CD4-positive, alpha-beta memory T cell (primary cell): ENCODE measurements at regions not wholly inside any gene's neighbourhood (a gene's known extent, or its start where the extent isn't known, plus 50 kb on each side); places are given as distances from the start of the nearest gene placed in this dataset.
"Not testable (repeated sequence)": the region's sequence is repeated elsewhere in the genome, so short reads cannot be mapped to it uniquely, and the experiment has no call there.

Experiments used
- CTCF ChIA-PET: fragments of 350-600 bp; sonication (Branson Sonifier 250); formaldehyde crosslinking; loops from one replicate; lab custom pipeline; 2021; ENCODE audit warnings: inconsistent platforms; ENCODE audit not compliant: partially characterized antibody; lab: Charles Lee
- POLR2A ChIA-PET: fragments of 350-600 bp; sonication (Branson Sonifier 250); formaldehyde crosslinking; loops from one replicate; lab custom pipeline; 2021; ENCODE audit not compliant: partially characterized antibody; lab: Charles Lee
- DNase-seq, 5 donors: peaks; one replicate each; pipeline versions ENCODE4 v3.0.0 to v3.0.0-alpha.2; 2020 to 2022; ENCODE audit warnings: mixed read lengths in 1 of 5
- H3K27ac ChIP-seq: one replicate; pipeline ENCODE4 v1.7.0; 2013; ENCODE audit warnings: low read depth, low read length
- H3K27me3 ChIP-seq: 2 replicates; pipeline ENCODE4 v1.7.0; 2013; ENCODE audit warnings: mild to moderate bottlenecking, low read length, moderate library complexity; ENCODE audit not compliant: insufficient read depth
- H3K36me3 ChIP-seq: 2 replicates; pipeline ENCODE4 v1.7.0; 2013; ENCODE audit warnings: mild to moderate bottlenecking, low read length, moderate library complexity; ENCODE audit not compliant: insufficient read depth
- H3K4me1 ChIP-seq: 2 replicates; pipeline ENCODE4 v1.7.0; 2013; ENCODE audit warnings: mild to moderate bottlenecking, low read length, moderate library complexity; ENCODE audit not compliant: insufficient read depth
- H3K4me3 ChIP-seq, 2 donors: one replicate each; pipeline ENCODE4 v1.7.0; 2013; ENCODE audit warnings: low read length in 2 of 2, mild to moderate bottlenecking in 1 of 2
- H3K9me3 ChIP-seq, 2 donors: one replicate each; pipeline ENCODE4 v1.7.0; 2013; ENCODE audit warnings: low read length in 2 of 2, control low read depth in 1 of 2; ENCODE audit not compliant: control insufficient read depth in 1 of 2
- H3K27ac Mint-ChIP-seq, 7 donors: one replicate each; pipeline ENCODE4 v1.8.0; 2020 to 2021; ENCODE audit warnings: mixed read lengths in 7 of 7, mild to moderate bottlenecking in 6 of 7, inconsistent platforms in 3 of 7, moderate library complexity in 3 of 7
- H3K27me3 Mint-ChIP-seq, 2 donors: one replicate each; pipeline ENCODE4 v1.8.0; 2020 to 2021; ENCODE audit warnings: mixed read lengths in 2 of 2
- H3K36me3 Mint-ChIP-seq, 2 donors: one replicate each; pipeline ENCODE4 v1.8.0; 2020 to 2021; ENCODE audit warnings: mixed read lengths in 2 of 2, inconsistent platforms in 1 of 2, mild to moderate bottlenecking in 1 of 2
- H3K4me1 Mint-ChIP-seq, 4 donors: one replicate each; pipeline ENCODE4 v1.8.0; 2020 to 2021; ENCODE audit warnings: mixed read lengths in 4 of 4, mild to moderate bottlenecking in 1 of 4
- H3K4me3 Mint-ChIP-seq, 8 donors: one replicate each; pipeline ENCODE4 v1.8.0; 2020 to 2021; ENCODE audit warnings: mixed read lengths in 8 of 8, mild to moderate bottlenecking in 7 of 8, moderate library complexity in 6 of 8, inconsistent platforms in 3 of 8
- H3K9me3 Mint-ChIP-seq, 8 donors: one replicate each; pipeline ENCODE4 v1.8.0; 2020 to 2021; ENCODE audit warnings: mixed read lengths in 8 of 8, mild to moderate bottlenecking in 5 of 8, inconsistent platforms in 3 of 8, moderate library complexity in 1 of 8
- intact Hi-C: fragments of 100-400 bp; cut with micrococcal nuclease; formaldehyde crosslinking; loops from one replicate; pipeline ENCODE4 v1.15.1; 2023

DNA sequence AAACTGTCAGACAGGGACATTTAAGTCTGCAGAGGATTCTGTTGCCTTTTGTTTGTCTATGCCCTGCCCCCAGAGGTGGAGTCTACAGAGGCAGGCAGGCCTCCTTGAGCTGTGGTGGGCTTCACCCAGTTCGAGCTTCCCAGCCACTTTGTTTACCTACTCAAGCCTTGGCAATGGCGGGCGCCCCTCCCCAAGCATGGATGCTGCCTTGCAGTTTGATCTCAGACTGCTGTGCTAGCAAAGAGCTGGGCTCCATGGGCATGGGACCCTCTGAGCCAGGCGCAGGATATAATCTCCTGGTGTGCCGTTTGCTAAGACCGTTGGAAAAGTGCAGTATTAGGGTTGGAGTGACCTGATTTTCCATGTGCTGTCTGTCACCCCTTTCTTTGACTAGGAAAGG lies 734.9 kb downstream of the TENT5A start:
- H3K27me3 Mint-ChIP-seq, H3K4me3 Mint-ChIP-seq, intact Hi-C loops, H3K9me3 ChIP-seq, DNase-seq, H3K4me3 ChIP-seq, H3K4me1 ChIP-seq, H3K27ac Mint-ChIP-seq, CTCF ChIA-PET, H3K36me3 ChIP-seq, H3K27me3 ChIP-seq, H3K4me1 Mint-ChIP-seq, H3K27ac ChIP-seq, POLR2A ChIA-PET, H3K36me3 Mint-ChIP-seq: not testable (repeated sequence)
- peaks cover 0 to 18% (median 7%) of the 10 kb centered on the region in 8 donors for H3K9me3 Mint-ChIP-seq

DNA sequence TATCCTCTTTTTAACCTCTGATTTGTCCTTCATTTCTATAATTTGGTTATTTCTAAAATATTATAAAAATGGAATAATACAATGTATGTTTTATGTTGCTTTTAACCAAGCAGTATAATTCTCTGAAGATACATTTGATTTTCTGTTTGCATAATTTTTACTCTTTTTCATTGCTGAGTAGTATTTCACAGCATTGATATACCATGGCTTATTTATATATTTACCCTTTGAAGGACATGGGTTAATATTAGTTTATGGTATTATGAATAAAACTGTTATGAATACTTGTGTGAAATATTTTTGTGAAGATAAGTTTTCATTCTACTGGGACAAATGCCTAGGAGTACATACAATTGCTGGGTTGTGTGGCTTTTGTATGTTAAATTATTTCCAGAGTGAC lies 748.6 kb downstream of the TENT5A start:
- intact Hi-C loops: no loop called here

DNA sequence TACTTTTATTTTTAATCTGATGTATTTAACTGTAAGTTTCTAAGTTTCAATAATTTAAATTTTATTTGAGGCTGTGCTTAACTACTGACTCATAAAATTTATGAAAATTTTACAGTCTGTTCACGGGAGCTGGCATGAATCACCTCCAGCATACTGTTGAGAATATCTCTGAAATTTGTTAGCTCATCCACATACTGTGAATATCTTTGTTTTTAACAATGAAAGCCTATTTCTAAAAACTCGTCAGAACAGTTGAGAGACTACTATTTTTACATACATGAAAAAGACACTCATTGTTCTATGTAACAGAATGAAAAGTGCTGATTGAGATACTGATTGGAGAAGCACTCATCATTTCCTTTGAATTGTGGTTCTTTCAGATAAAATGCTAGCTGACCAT lies 749.3 kb downstream of the TENT5A start:
- no peaks in the 10 kb centered on the region for H3K36me3 Mint-ChIP-seq
- H3K4me3 Mint-ChIP-seq: no peak overlapping the region
- peaks cover 0 to 8% (median 4%) of the 10 kb centered on the region in 8 donors for H3K9me3 Mint-ChIP-seq
- H3K27me3 Mint-ChIP-seq: no peaks in the 10 kb centered on the region
- Histone ChIP-seq H3K27me3 (no peaks in the 10 kb centered on the region), H3K4me3 (no peak overlapping the region), H3K9me3 (no peaks in the 10 kb centered on the region), H3K27ac (no peak overlapping the region), H3K4me1 (no peaks in the 10 kb centered on the region), H3K36me3 (no peaks in the 10 kb centered on the region)
- no peak for DNase-seq
- ChIA-PET POLR2A (no interaction called here), CTCF (no interaction called here)
- H3K4me1 Mint-ChIP-seq: no peaks in the 10 kb centered on the region
- H3K27ac Mint-ChIP-seq: no peak overlapping the region
- intact Hi-C loops: no loop called here

More for the DNA sequence above, 748.6 kb downstream of the TENT5A start:
- no peak overlapping the region for H3K4me3 Mint-ChIP-seq
- no peaks in the 10 kb centered on the region for H3K27me3 Mint-ChIP-seq
- no peaks in the 10 kb centered on the region for H3K4me1 Mint-ChIP-seq
- Histone ChIP-seq H3K9me3 (no peaks in the 10 kb centered on the region), H3K36me3 (no peaks in the 10 kb centered on the region), H3K27ac (no peak overlapping the region), H3K4me1 (no peaks in the 10 kb centered on the region), H3K4me3 (no peak overlapping the region), H3K27me3 (no peaks in the 10 kb centered on the region)
- H3K27ac Mint-ChIP-seq: no peak overlapping the region
- peaks cover 0 to 8% (median 4%) of the 10 kb centered on the region in 8 donors for H3K9me3 Mint-ChIP-seq
- DNase-seq: no peak
- ChIA-PET POLR2A (no interaction called here), CTCF (no interaction called here)
- no peaks in the 10 kb centered on the region for H3K36me3 Mint-ChIP-seq

DNA sequence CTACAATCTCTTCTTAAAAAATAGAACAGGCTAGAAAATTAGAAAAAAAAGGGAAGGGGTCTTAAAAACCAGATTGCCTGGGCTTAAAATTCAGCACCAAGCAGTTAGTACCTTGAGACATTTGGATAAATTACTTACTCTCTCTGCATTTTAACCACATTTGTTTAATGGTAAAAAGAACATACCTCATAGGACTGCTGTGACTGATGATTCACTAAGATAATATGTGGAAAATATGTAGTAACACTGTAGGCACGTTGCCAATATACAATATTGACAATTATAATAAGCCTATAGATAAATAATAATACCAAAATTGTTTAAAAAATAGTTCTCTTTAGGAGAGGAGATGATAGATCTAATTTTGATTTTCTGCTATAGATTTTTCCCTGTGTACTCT lies 750.4 kb downstream of the TENT5A start:
- Histone ChIP-seq H3K27ac (no peak overlapping the region), H3K4me1 (no peaks in the 10 kb centered on the region), H3K9me3 (no peaks in the 10 kb centered on the region), H3K4me3 (no peak overlapping the region), H3K27me3 (no peaks in the 10 kb centered on the region), H3K36me3 (no peaks in the 10 kb centered on the region)
- H3K4me3 Mint-ChIP-seq: no peak overlapping the region
- peaks cover 0 to 8% (median 4%) of the 10 kb centered on the region in 8 donors for H3K9me3 Mint-ChIP-seq
- ChIA-PET CTCF (no interaction called here), POLR2A (no interaction called here)
- no peaks in the 10 kb centered on the region for H3K4me1 Mint-ChIP-seq
- no peaks in the 10 kb centered on the region for H3K36me3 Mint-ChIP-seq
- intact Hi-C loops: no loop called here
- no peak overlapping the region for H3K27ac Mint-ChIP-seq
- no peaks in the 10 kb centered on the region for H3K27me3 Mint-ChIP-seq
- DNase-seq: no peak

DNA sequence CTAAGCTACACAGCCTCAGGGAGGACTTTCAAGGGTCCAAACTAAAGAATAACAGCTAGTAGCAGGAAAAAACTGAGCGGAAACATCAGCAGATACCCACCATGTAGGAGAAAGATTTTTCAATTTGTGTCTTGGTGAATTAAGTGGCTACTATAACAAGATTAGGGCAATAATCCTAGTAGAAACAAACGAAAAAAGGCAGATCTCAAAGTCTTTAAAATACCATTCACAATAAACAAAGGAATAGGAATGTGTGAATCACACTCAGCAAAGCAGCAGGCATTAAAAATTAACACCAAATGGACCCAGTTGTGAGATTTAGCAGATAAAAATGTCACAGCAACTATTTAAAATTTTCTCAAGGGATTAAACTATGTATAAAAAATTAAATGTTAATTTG lies 761.2 kb downstream of the TENT5A start:
- DNase-seq: no peak
- H3K4me1 Mint-ChIP-seq: no peaks in the 10 kb centered on the region
- H3K9me3 Mint-ChIP-seq: peaks cover 0 to 12% (median 6%) of the 10 kb centered on the region in 8 donors
- Histone ChIP-seq H3K27ac (no peak overlapping the region), H3K4me3 (no peak overlapping the region), H3K9me3 (no peaks in the 10 kb centered on the region), H3K36me3 (no peaks in the 10 kb centered on the region), H3K4me1 (no peaks in the 10 kb centered on the region), H3K27me3 (no peaks in the 10 kb centered on the region)
- H3K27me3 Mint-ChIP-seq: no peaks in the 10 kb centered on the region
- CTCF ChIA-PET: no interaction called here
- POLR2A ChIA-PET: no interaction called here
- no peak overlapping the region for H3K27ac Mint-ChIP-seq
- no peak overlapping the region for H3K4me3 Mint-ChIP-seq
- intact Hi-C loops: no loop called here
- H3K36me3 Mint-ChIP-seq: no peaks in the 10 kb centered on the region

DNA sequence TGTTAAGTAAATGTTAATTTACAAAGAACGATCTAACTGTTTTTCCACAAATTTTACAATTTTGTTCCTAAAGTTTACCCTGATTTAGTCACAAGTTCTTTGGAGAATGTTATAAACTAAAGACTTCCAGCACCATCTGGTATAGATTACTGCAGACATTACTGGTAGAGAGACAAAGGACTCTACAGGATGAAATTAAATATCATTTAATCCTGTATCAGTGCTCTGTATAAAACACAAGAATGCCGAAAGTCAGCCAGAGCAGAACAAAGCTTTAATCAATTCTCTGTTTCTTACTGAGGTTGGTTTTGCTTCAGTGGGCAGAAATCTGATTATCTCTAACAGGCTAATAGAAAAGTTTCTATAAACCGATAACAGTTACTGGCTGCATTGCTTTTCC lies 763.6 kb downstream of the TENT5A start:
- no peaks in the 10 kb centered on the region for H3K9me3 ChIP-seq
- no peaks in the 10 kb centered on the region for H3K4me1 Mint-ChIP-seq
- DNase-seq: no peak
- no peaks in the 10 kb centered on the region for H3K27me3 Mint-ChIP-seq
- H3K4me1 ChIP-seq: no peaks in the 10 kb centered on the region
- H3K27ac Mint-ChIP-seq: no peak overlapping the region
- no peak overlapping the region for H3K27ac ChIP-seq
- H3K27me3 ChIP-seq: no peaks in the 10 kb centered on the region
- H3K9me3 Mint-ChIP-seq: peaks cover 0 to 14% (median 6%) of the 10 kb centered on the region in 8 donors
- intact Hi-C loops: no loop called here
- POLR2A ChIA-PET: no interaction called here
- H3K36me3 Mint-ChIP-seq: no peaks in the 10 kb centered on the region
- CTCF ChIA-PET: no interaction called here
- no peak overlapping the region for H3K4me3 ChIP-seq
- H3K4me3 Mint-ChIP-seq: no peak overlapping the region
- no peaks in the 10 kb centered on the region for H3K36me3 ChIP-seq

DNA sequence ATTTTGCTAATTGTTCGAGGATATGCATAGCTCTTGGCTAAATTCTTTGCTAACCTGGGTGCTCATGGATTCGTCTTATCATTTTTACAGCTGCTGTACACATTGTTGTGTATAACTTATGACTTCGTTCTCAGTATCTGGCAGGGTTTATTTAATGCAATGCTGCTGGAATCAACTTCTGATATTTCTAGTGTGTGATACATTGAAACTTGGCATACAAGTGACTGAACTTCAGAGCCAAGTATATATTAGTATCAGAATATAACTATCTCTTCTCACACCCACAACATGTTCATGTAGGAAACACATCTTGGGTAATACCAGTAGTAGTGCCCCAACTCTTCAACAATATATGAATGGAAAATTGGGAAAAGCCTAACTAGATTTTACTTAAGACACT lies 764.2 kb downstream of the TENT5A start:
- intact Hi-C loops: no loop called here
- Histone ChIP-seq H3K27me3 (no peaks in the 10 kb centered on the region), H3K9me3 (no peaks in the 10 kb centered on the region), H3K4me1 (no peaks in the 10 kb centered on the region), H3K4me3 (no peak overlapping the region), H3K27ac (no peak overlapping the region), H3K36me3 (no peaks in the 10 kb centered on the region)
- CTCF ChIA-PET: no interaction called here
- peaks cover 0 to 14% (median 9%) of the 10 kb centered on the region in 8 donors for H3K9me3 Mint-ChIP-seq
- no peak overlapping the region for H3K27ac Mint-ChIP-seq
- H3K36me3 Mint-ChIP-seq: no peaks in the 10 kb centered on the region
- POLR2A ChIA-PET: no interaction called here
- DNase-seq: no peak
- no peak overlapping the region for H3K4me3 Mint-ChIP-seq
- H3K27me3 Mint-ChIP-seq: no peaks in the 10 kb centered on the region
- H3K4me1 Mint-ChIP-seq: no peaks in the 10 kb centered on the region

DNA sequence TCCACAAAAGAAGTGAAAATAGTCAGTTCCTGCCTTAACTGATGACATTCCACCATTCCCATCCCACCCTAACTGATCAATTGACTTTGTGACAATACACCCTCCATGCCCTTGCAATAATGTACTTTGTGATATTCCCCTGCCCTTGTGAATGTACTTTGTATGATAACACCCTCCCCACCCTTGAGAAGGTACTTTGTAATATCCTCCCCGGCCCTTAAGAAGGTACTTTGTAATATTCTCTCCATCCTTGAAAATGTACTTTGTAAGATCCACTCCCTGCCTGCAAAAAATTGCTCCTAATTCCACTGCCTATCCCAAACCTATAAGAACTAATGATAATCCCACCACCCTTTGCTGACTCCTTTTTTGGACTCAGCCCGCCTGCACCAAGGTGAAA lies 771.3 kb downstream of the TENT5A start:
- H3K4me1 Mint-ChIP-seq, H3K27me3 Mint-ChIP-seq, H3K27ac ChIP-seq, H3K4me3 Mint-ChIP-seq, CTCF ChIA-PET, DNase-seq, H3K4me3 ChIP-seq, H3K36me3 ChIP-seq, H3K27ac Mint-ChIP-seq, POLR2A ChIA-PET, H3K4me1 ChIP-seq, H3K27me3 ChIP-seq, H3K9me3 ChIP-seq, H3K36me3 Mint-ChIP-seq, intact Hi-C loops: not testable (repeated sequence)
- H3K9me3 Mint-ChIP-seq: peaks cover 0 to 11% (median 4%) of the 10 kb centered on the region in 8 donors
